Gastroesophageal sphincter (tissue), 4 donors: ENCODE measurements at regions not wholly inside any gene's neighbourhood (a gene's known extent, or its start where the extent isn't known, plus 50 kb on each side); places are given as distances from the start of the nearest gene placed in this dataset.
A peak's percentile ranks its signal among the peaks of the same experiment; 100 is the strongest.

Experiments
- ATAC-seq: fragments of 150-250 bp; one replicate; pipeline ENCODE4 v1.9.1; 2016; ENCODE audit warnings: mild to moderate bottlenecking, moderate library complexity
- H3K27ac ChIP-seq, 4 donors: fragments of 200-600 bp; sonication (generic) in 3 of 4; 1 replicate in 3 of 4; 2 replicates in 1 of 4; pipeline ENCODE4 v1.5.1; 2016 to 2019
- H3K27me3 ChIP-seq: fragments of 200-600 bp; sonication (generic); one replicate; pipeline ENCODE4 v1.5.1; 2019
- H3K36me3 ChIP-seq, 2 donors: fragments of 200-600 bp; sonication (generic); one replicate each; pipeline ENCODE4 v1.5.1; 2019; ENCODE audit warnings: control low read depth in 1 of 2
- H3K4me1 ChIP-seq, 3 donors: fragments of 200-600 bp; sonication (generic); 1 replicate in 2 of 3; 2 replicates in 1 of 3; pipeline ENCODE4 v1.5.1; 2016 to 2019; ENCODE audit warnings: control low read depth in 2 of 3
- H3K4me3 ChIP-seq, 2 donors: fragments of 200-600 bp; sonication (generic); one replicate each; pipeline ENCODE4 v1.5.1; 2019; ENCODE audit warnings: mild to moderate bottlenecking in 1 of 2, moderate library complexity in 1 of 2
- H3K9me3 ChIP-seq, 3 donors: fragments of 200-600 bp; sonication (generic); one replicate each; pipeline ENCODE4 v1.5.1; 2017 to 2019; ENCODE audit warnings: control low read depth in 2 of 3
- EP300 ChIP-seq: sonication (generic); formaldehyde crosslinking; IDR thresholded peaks from one replicate; pipeline ENCODE4 v1.6.1; 2017; ENCODE audit warnings: antibody characterized with exemption, mild to moderate bottlenecking
- POLR2A ChIP-seq, 2 donors: fragments of 450-650 bp; IDR thresholded peaks; one replicate each; pipeline ENCODE4 v1.6.1; 2017; ENCODE audit warnings: antibody characterized with exemption in 2 of 2, mild to moderate bottlenecking in 2 of 2, moderate library complexity in 1 of 2
- POLR2AphosphoS5 ChIP-seq: sonication (generic); formaldehyde crosslinking; IDR thresholded peaks from one replicate; pipeline ENCODE4 v1.6.1; 2017; ENCODE audit warnings: antibody characterized with exemption
- WGBS, 2 donors: methylation state at CpG; one replicate each; pipeline ENCODE4 v1.1.5; 2018; ENCODE audit warnings: low coverage in 1 of 2; 5-methylcytosine and 5-hydroxymethylcytosine counted together
- TF ChIP-seq, protein P1 (sequence below), 4 experiments: fragments of 200-600 bp in 2 of 4; fragments of 450-650 bp in 2 of 4; sonication (generic) in 1 of 4; IDR thresholded peaks; one replicate each; pipeline ENCODE4 v1.5.1; 2017 to 2019; ENCODE audit warnings: antibody characterized with exemption in 4 of 4, mild to moderate bottlenecking in 2 of 4, moderate library complexity in 2 of 4

DNA sequence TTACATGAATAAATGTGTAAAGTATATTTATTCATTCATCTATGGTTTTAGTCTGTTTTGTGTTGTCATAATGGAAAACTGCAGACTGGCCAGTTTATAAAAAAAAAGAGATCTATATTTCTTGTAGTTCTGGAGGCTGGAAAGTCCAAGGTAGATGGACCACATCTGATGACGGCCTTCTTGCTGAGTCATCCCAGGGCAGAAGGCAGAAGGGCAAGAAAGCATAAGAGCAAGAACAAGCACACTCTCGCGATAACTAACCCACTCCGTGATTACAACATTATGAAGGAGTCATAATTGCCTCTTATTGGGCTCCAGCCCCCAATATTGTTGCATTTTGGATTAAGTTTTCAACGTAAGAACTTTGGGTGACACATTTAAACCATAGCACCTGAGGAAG lies 180.4 kb upstream of the DAB2 start:
- WGBS, 2 donors, result 93% methylated on average over 5 of the region's 5 CpGs
- no peaks in the 10 kb centered on the region for H3K9me3 ChIP-seq
- no peak for ATAC-seq
- H3K4me3 ChIP-seq, result no peak overlapping the region
- H3K27ac ChIP-seq, result no peak overlapping the region
- H3K36me3 ChIP-seq, result no peaks in the 10 kb centered on the region
- TF ChIP-seq, protein P1, sequence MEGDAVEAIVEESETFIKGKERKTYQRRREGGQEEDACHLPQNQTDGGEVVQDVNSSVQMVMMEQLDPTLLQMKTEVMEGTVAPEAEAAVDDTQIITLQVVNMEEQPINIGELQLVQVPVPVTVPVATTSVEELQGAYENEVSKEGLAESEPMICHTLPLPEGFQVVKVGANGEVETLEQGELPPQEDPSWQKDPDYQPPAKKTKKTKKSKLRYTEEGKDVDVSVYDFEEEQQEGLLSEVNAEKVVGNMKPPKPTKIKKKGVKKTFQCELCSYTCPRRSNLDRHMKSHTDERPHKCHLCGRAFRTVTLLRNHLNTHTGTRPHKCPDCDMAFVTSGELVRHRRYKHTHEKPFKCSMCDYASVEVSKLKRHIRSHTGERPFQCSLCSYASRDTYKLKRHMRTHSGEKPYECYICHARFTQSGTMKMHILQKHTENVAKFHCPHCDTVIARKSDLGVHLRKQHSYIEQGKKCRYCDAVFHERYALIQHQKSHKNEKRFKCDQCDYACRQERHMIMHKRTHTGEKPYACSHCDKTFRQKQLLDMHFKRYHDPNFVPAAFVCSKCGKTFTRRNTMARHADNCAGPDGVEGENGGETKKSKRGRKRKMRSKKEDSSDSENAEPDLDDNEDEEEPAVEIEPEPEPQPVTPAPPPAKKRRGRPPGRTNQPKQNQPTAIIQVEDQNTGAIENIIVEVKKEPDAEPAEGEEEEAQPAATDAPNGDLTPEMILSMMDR (IDR thresholded peaks at IDR 0.05), result no peak
- TF ChIP-seq EP300 (no peak), POLR2AphosphoS5 (no peak), POLR2A (IDR thresholded peaks at IDR 0.05) (no peak)
- H3K27me3 ChIP-seq, result no peaks in the 10 kb centered on the region
- no peaks in the 10 kb centered on the region for H3K4me1 ChIP-seq

DNA sequence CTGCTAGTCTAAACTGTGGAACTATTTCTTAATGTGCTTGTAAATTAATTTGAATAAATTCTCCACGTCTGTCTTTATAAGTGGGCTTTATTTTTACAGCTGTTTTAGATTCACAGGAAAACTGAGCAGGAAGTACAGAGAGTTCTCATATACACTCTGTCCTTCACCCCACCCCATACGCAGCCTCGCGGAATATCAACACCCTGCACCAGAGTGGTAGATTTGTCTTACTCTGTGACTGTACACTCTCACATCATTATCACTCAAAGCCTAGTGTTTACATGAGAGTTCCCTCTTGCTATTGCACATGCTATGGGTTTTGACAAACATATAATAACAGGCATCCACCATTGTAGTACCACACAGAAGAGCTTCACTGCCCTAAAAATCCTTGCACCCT lies 179.7 kb upstream of the DAB2 start:
- no peak for TF ChIP-seq EP300
- TF ChIP-seq POLR2AphosphoS5, result no peak
- TF ChIP-seq POLR2A (IDR thresholded peaks at IDR 0.05), result no peak
- TF ChIP-seq, protein P1 (IDR thresholded peaks at IDR 0.05), result no peak
- H3K36me3 ChIP-seq, result no peaks in the 10 kb centered on the region
- no peak overlapping the region for H3K4me3 ChIP-seq
- no peak for ATAC-seq
- no peaks in the 10 kb centered on the region for H3K9me3 ChIP-seq
- no peaks in the 10 kb centered on the region for H3K27me3 ChIP-seq
- H3K4me1 ChIP-seq, result no peaks in the 10 kb centered on the region
- WGBS, 2 donors, result 24 to 59% methylated on average over 3 to 4 of the region's 4 CpGs
- H3K27ac ChIP-seq, result no peak overlapping the region

DNA sequence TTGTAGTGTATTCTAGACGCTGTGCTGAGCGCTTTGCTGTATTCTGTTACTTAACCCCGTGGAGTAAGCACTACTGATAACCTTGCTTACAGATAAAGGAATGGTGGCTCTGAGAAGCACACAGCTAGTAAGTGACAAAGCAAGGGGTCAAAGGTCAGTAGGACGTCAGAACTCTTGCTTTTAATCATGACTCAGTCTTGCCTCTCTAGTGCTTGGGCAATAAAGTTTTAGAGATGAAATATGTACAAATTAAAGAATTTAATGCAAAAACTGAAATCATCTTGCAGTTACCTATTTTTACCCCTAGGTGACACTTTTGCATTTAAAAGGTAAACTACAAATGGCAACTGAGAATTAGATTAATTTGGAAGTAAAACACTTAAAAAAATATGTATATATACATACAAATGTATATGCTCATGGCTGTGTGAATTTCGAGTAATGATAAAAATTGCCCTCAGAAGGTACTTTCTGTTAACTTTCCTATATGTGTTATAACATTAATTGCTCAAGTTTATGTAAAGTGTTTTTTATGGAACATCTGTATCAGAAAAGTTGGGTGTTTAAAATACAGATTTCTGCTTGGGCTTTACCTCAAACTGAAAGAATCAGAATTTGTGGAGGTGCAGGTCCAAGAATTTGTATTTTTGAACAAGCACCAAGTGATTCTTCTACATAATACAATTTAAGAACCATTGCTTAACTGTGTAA lies 175.1 kb upstream of the DAB2 start:
- H3K27ac ChIP-seq, result no peak overlapping the region
- no peaks in the 10 kb centered on the region for H3K27me3 ChIP-seq
- H3K4me1 ChIP-seq, result no peaks in the 10 kb centered on the region
- TF ChIP-seq POLR2A (IDR thresholded peaks at IDR 0.05) (no peak), EP300 (no peak)
- TF ChIP-seq, protein P1 (IDR thresholded peaks at IDR 0.05), result peak; percentile 20 to 47 (median 34)
- no peaks in the 10 kb centered on the region for H3K36me3 ChIP-seq
- no peak overlapping the region for H3K4me3 ChIP-seq
- H3K9me3 ChIP-seq, result no peaks in the 10 kb centered on the region
- ATAC-seq, result no peak
- 15 to 24% methylated on average over 5 of the region's 5 CpGs for WGBS, 2 donors

DNA sequence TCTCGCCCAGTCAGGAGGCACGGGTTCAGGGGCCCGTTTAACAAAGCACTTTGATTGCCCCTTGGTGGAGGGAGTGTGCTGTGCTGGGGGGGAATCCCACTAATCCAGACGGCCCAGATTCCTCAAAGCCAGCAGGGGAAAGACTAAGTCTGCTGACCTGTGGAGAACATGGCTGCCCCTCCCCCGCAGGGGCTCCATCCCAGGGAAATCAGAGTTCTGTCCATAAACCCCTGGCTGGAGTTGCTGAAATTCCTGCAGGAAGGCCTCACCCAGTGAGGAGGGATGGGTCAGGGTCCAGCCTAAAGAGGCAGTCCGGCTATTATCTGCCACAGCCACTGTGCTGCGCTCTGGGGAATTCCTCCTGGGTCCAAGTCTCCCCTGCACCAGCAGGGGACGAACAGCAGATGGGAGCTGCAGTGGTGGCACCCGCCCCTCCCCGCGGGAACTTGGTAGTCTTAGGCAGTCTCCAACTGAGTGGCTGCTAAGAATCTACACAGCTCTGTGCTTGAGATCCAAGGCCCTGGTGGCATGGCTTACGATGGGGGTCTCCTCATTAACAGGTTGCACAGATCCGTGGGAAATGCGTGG lies 174.0 kb upstream of the DAB2 start:
- no peaks in the 10 kb centered on the region for H3K27me3 ChIP-seq
- H3K36me3 ChIP-seq, result no peaks in the 10 kb centered on the region
- no peak overlapping the region for H3K27ac ChIP-seq
- H3K9me3 ChIP-seq, result no peaks in the 10 kb centered on the region
- H3K4me1 ChIP-seq, result no peaks in the 10 kb centered on the region
- no peak for TF ChIP-seq POLR2A (IDR thresholded peaks at IDR 0.05)
- no peak for TF ChIP-seq EP300
- no peak for TF ChIP-seq POLR2AphosphoS5
- TF ChIP-seq, protein P1 (IDR thresholded peaks at IDR 0.05), result no peak
- WGBS, 2 donors, result 80% methylated on average over 1 of the region's 14 CpGs; no CpG with 5 or more reads in 1 of the 2 donors
- no peak overlapping the region for H3K4me3 ChIP-seq
- ATAC-seq, result no peak

DNA sequence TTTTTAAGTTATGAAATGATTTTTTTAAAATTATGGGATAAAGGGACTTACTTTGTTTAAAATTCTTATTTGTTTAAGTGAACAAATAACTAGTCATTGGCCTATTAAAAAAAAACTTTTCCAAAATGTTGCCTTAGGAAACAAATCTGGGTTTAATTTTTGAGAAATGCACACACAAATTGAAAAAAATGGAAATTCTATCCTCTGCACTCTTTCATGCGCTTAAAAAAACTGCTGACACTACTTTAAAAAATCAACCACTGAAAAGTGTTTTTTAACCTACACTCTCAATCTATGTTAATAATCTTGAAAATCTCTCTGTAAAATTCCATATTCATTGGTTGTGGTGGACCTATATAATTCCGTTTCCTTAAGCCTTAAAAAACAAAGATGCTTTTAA lies 163.4 kb upstream of the DAB2 start:
- no peak for ATAC-seq
- H3K9me3 ChIP-seq, result no peaks in the 10 kb centered on the region
- H3K27ac ChIP-seq, result no peak overlapping the region
- TF ChIP-seq EP300, result no peak
- TF ChIP-seq, protein P1 (IDR thresholded peaks at IDR 0.05), result no peak
- TF ChIP-seq POLR2AphosphoS5, result no peak
- TF ChIP-seq POLR2A (IDR thresholded peaks at IDR 0.05), result no peak
- WGBS, 2 donors, result 80 to 92% methylated on average over 2 of the region's 2 CpGs
- peaks cover 8% of the 10 kb centered on the region for H3K27me3 ChIP-seq
- no peaks in the 10 kb centered on the region for H3K4me1 ChIP-seq
- H3K4me3 ChIP-seq, result no peak overlapping the region
- H3K36me3 ChIP-seq, result no peaks in the 10 kb centered on the region
